Keratinocyte (primary cell): ENCODE measurements at regions not wholly inside any gene's neighbourhood (a gene's known extent, or its start where the extent isn't known, plus 50 kb on each side); places are given as distances from the start of the nearest gene placed in this dataset.
A peak's percentile ranks its signal among the peaks of the same experiment; 100 is the strongest.

Experiments
- DNase-seq: peaks from one replicate; pipeline ENCODE4 v3.0.0-alpha.2; 2011; ENCODE audit warnings: low read depth, missing footprints, low spot score
- FAIRE-seq: peaks from 2 replicates; lab custom pipeline; 2011; peaks lifted over from hg19 to GRCh38; lab: Jason Lieb, UNC
- H2AFZ ChIP-seq: 2 replicates; pipeline ENCODE4 v1.6.0; 2012; ENCODE audit warnings: low read length, control low read depth, inconsistent platforms; ENCODE audit not compliant: control insufficient read depth
- H3K27ac ChIP-seq: 2 replicates; pipeline ENCODE4 v1.5.1; 2011; ENCODE audit warnings: low read length; ENCODE audit not compliant: control insufficient read depth, insufficient read depth
- H3K27me3 ChIP-seq: 3 replicates; pipeline ENCODE4 v1.6.0; 2011; ENCODE audit warnings: low read length; ENCODE audit not compliant: control insufficient read depth, insufficient read depth; ENCODE audit errors: extremely low read depth
- H3K36me3 ChIP-seq, 2 experiments: 2 replicates in 1 of 2; 3 replicates in 1 of 2; pipeline ENCODE4 v1.5.1; 2011; ENCODE audit warnings: low read length in 2 of 2, mild to moderate bottlenecking in 1 of 2; ENCODE audit not compliant: control insufficient read depth in 2 of 2, insufficient read depth in 2 of 2; ENCODE audit errors: extremely low read depth in 1 of 2
- H3K4me1 ChIP-seq: 3 replicates; pipeline ENCODE4 v1.5.1; 2011; ENCODE audit warnings: low read length; ENCODE audit not compliant: control insufficient read depth, insufficient read depth; ENCODE audit errors: extremely low read depth
- H3K4me2 ChIP-seq: 3 replicates; pipeline ENCODE4 v1.6.0; 2011; ENCODE audit warnings: low read depth, low read length; ENCODE audit not compliant: control insufficient read depth, insufficient read depth; ENCODE audit errors: extremely low read depth
- H3K4me3 ChIP-seq, 3 experiments: fragments of 200-600 bp in 1 of 3; sonication (generic) in 1 of 3; 2 replicates in 2 of 3; 3 replicates in 1 of 3; pipeline ENCODE4 v1.5.1; 2011 to 2016; ENCODE audit warnings: low read length in 3 of 3, mild to moderate bottlenecking in 3 of 3, control low read depth in 2 of 3, inconsistent platforms in 1 of 3, low read depth in 1 of 3, mixed read lengths in 1 of 3, mixed run types in 1 of 3, moderate library complexity in 1 of 3; ENCODE audit not compliant: control insufficient read depth in 2 of 3, insufficient read depth in 2 of 3; ENCODE audit errors: extremely low read depth in 1 of 3
- H3K79me2 ChIP-seq: 2 replicates; pipeline ENCODE4 v1.6.0; 2012; ENCODE audit warnings: low read length; ENCODE audit not compliant: control insufficient read depth, insufficient read depth
- H3K9ac ChIP-seq: 3 replicates; pipeline ENCODE4 v1.6.0; 2011; ENCODE audit warnings: low read length; ENCODE audit not compliant: control insufficient read depth, insufficient read depth; ENCODE audit errors: extremely low read depth
- H3K9me1 ChIP-seq: 3 replicates; pipeline ENCODE4 v1.6.0; 2011; ENCODE audit warnings: low read length; ENCODE audit not compliant: control insufficient read depth, insufficient read depth; ENCODE audit errors: extremely low read depth
- H3K9me3 ChIP-seq: 2 replicates; pipeline ENCODE4 v1.5.1; 2012; ENCODE audit warnings: low read depth, low read length; ENCODE audit not compliant: control insufficient read depth
- H4K20me1 ChIP-seq: 3 replicates; pipeline ENCODE4 v1.6.0; 2011; ENCODE audit warnings: low read length; ENCODE audit not compliant: control insufficient read depth, insufficient read depth; ENCODE audit errors: extremely low read depth
- CTCF ChIP-seq, 3 experiments: IDR thresholded peaks in 1 of 3; conservative IDR thresholded peaks in 1 of 3; optimal IDR thresholded peaks in 1 of 3; 2 replicates in 2 of 3; 3 replicates in 1 of 3; pipeline versions ENCODE3 to v1.5.1; 2011; ENCODE audit warnings: low read length in 3 of 3, mild to moderate bottlenecking in 3 of 3, moderate library complexity in 2 of 3, control low read depth in 1 of 3, inconsistent platforms in 1 of 3; ENCODE audit not compliant: insufficient read depth in 2 of 3; ENCODE audit errors: extremely low read depth in 1 of 3
- EZH2 ChIP-seq: IDR thresholded peaks from one replicate; pipeline ENCODE4 v1.6.1; 2012; ENCODE audit warnings: inconsistent platforms, mild to moderate bottlenecking, low read length, moderate library complexity
- dilution Hi-C: fragments of 300-500 bp; cut with MboI; formaldehyde crosslinking; loops from one replicate; pipeline ENCODE4 v1.7.0; 2020; ENCODE audit warnings: low sequenced_read_pairs; ENCODE audit not compliant: extremely low pct_ligation_motif_present

GRCh38 chr4:150009533-150009932 is 68.7 kb upstream of the DCLK2 start:
- H3K9ac ChIP-seq, result no peak overlapping the region
- H3K4me1 ChIP-seq, result no peaks in the 10 kb centered on the region
- dilution Hi-C loops, result loop anchor here (25.0 kb wide), 1 partner anchor 203 kb away; no protein-coding TSS in a partner anchor
- DNase-seq, result no peak
- no peak overlapping the region for H3K27ac ChIP-seq
- no peak for FAIRE-seq
- no peak for TF ChIP-seq CTCF (optimal IDR thresholded peaks at IDR 0.05 in 1 of 3, IDR thresholded peaks at IDR 0.05 in 1 of 3, conservative IDR thresholded peaks at IDR 0.05 in 1 of 3; ENCODE audit: extremely low read depth in 1 of 3, insufficient read depth in 2 of 3, low read length in 3 of 3)
- TF ChIP-seq EZH2, result no peak
- H3K79me2 ChIP-seq, result no peaks in the 10 kb centered on the region
- H3K27me3 ChIP-seq, result no peaks in the 10 kb centered on the region
- H3K4me3 ChIP-seq, result no peak overlapping the region
- no peak overlapping the region for H2AFZ ChIP-seq
- H4K20me1 ChIP-seq, result no peaks in the 10 kb centered on the region
- no peaks in the 10 kb centered on the region for H3K36me3 ChIP-seq
- no peaks in the 10 kb centered on the region for H3K9me1 ChIP-seq
- no peaks in the 10 kb centered on the region for H3K9me3 ChIP-seq
- no peak overlapping the region for H3K4me2 ChIP-seq

GRCh38 chr4:150010525-150011126 is 67.6 kb upstream of the DCLK2 start:
- Histone ChIP-seq H3K27me3 (no peaks in the 10 kb centered on the region), H3K4me3 (no peak overlapping the region), H3K36me3 (no peaks in the 10 kb centered on the region), H3K9ac (no peak overlapping the region), H3K4me2 (no peak overlapping the region), H3K9me1 (no peaks in the 10 kb centered on the region), H4K20me1 (no peaks in the 10 kb centered on the region), H2AFZ (peak overlapping the region; percentile 15), H3K4me1 (no peaks in the 10 kb centered on the region), H3K9me3 (no peaks in the 10 kb centered on the region), H3K27ac (no peak overlapping the region), H3K79me2 (no peaks in the 10 kb centered on the region)
- FAIRE-seq (peak; percentile 86), DNase-seq (no peak)
- peak; percentile 44 to 64 (median 54) for TF ChIP-seq CTCF (optimal IDR thresholded peaks at IDR 0.05 in 1 of 3, IDR thresholded peaks at IDR 0.05 in 1 of 3, conservative IDR thresholded peaks at IDR 0.05 in 1 of 3; ENCODE audit: extremely low read depth in 1 of 3, insufficient read depth in 2 of 3, low read length in 3 of 3)
- no peak for TF ChIP-seq EZH2
- dilution Hi-C loops, result loop anchor here (25.0 kb wide), 1 partner anchor 202 kb away; no protein-coding TSS in a partner anchor
